ENCODE measurements at regions not wholly inside any gene's neighbourhood (a gene's known extent, or its start where the extent isn't known, plus 50 kb on each side); places are given as distances from the start of the nearest gene placed in this dataset.

DNA sequence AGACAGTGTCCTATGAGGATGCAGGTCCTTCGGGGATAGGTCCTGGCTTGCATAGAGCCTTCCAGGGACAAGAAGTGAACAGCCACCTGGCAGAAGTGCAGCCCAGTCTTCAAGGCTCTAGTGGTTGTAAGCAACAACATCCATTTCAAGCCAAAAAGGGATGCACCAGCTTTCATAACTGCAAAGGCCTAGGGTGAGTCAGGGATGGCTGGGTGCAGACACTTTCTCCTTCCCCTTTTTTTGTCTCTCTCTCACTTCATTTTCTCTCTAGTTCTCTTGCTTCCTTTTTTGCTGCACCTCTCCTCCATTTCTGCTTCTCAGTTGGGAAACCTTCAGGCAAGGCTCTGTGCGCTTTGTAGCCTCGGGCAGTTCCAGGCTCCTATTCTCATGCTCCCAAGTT, 196.2 kb upstream of the ZNF536 start:
- TF ChIP-seq, protein P1, sequence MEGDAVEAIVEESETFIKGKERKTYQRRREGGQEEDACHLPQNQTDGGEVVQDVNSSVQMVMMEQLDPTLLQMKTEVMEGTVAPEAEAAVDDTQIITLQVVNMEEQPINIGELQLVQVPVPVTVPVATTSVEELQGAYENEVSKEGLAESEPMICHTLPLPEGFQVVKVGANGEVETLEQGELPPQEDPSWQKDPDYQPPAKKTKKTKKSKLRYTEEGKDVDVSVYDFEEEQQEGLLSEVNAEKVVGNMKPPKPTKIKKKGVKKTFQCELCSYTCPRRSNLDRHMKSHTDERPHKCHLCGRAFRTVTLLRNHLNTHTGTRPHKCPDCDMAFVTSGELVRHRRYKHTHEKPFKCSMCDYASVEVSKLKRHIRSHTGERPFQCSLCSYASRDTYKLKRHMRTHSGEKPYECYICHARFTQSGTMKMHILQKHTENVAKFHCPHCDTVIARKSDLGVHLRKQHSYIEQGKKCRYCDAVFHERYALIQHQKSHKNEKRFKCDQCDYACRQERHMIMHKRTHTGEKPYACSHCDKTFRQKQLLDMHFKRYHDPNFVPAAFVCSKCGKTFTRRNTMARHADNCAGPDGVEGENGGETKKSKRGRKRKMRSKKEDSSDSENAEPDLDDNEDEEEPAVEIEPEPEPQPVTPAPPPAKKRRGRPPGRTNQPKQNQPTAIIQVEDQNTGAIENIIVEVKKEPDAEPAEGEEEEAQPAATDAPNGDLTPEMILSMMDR (IDR thresholded peaks at IDR 0.05; ENCODE audit: low read depth, low read length, poor library complexity, severe bottlenecking), result no peak
- TF ChIP-seq EZH2phosphoT487 (IDR thresholded peaks at IDR 0.05; ENCODE audit: borderline replicate concordance, low read length), result no peak

Measured in DOHH2 (cell line).